Adrenal gland (tissue), 9 donors: ENCODE measurements at regions not wholly inside any gene's neighbourhood (a gene's known extent, or its start where the extent isn't known, plus 50 kb on each side); places are given as distances from the start of the nearest gene placed in this dataset.

Experiments used
- DNase-seq, 7 donors: peaks; one replicate each; pipeline ENCODE4 v3.0.0-alpha.2; 2019 to 2020
- H3K27ac ChIP-seq, 5 donors: fragments of 200-600 bp; sonication (generic) in 4 of 5; 1 replicate in 3 of 5; 2 replicates in 2 of 5; pipeline versions ENCODE4 v1.5.1 to v1.8.0; 2016 to 2020; ENCODE audit warnings: mild to moderate bottlenecking in 1 of 5
- H3K27me3 ChIP-seq: fragments of 200-600 bp; 2 replicates; pipeline ENCODE4 v1.8.0; 2021
- H3K36me3 ChIP-seq, 2 donors: fragments of 200-600 bp; replicated peaks in 1 of 2; 1 replicate in 1 of 2; 2 replicates in 1 of 2; pipeline versions ENCODE4 v1.5.1 to v1.8.0; 2018 to 2022
- H3K4me1 ChIP-seq, 2 donors: fragments of 200-600 bp; replicated peaks in 1 of 2; 1 replicate in 1 of 2; 2 replicates in 1 of 2; pipeline versions ENCODE4 v1.5.1 to v1.8.0; 2018 to 2021
- H3K4me3 ChIP-seq, 4 donors: fragments of 200-600 bp; sonication (generic) in 3 of 4; one replicate each; pipeline ENCODE4 v1.5.1; 2016 to 2018
- H3K9me3 ChIP-seq, 3 donors: fragments of 200-600 bp; sonication (generic) in 1 of 3; replicated peaks in 1 of 3; 1 replicate in 2 of 3; 2 replicates in 1 of 3; pipeline versions ENCODE4 v1.5.1 to v1.8.0; 2016 to 2021
- CTCF ChIP-seq, 6 experiments: fragments of 450-650 bp in 4 of 6; fragments of 200-600 bp in 2 of 6; sonication (generic) in 1 of 6; IDR thresholded peaks; 1 replicate in 5 of 6; 2 replicates in 1 of 6; pipeline versions ENCODE4 v1.5.1 to v1.8.0; 2016 to 2021; ENCODE audit warnings: antibody characterized with exemption in 6 of 6, mild to moderate bottlenecking in 2 of 6, moderate library complexity in 1 of 6
- POLR2A ChIP-seq, 2 donors: fragments of 450-650 bp; IDR thresholded peaks; one replicate each; pipeline ENCODE4 v1.6.1; 2017; ENCODE audit warnings: antibody characterized with exemption in 2 of 2, mild to moderate bottlenecking in 2 of 2, moderate library complexity in 1 of 2
- WGBS, 4 donors: extraction: QIAGEN DNeasy Blood & Tissue Kit in 2 of 4; methylation state at CpG; one replicate each; pipeline versions ENCODE4 v1.1.5 to v1.1.7; 2013 to 2017; 5-methylcytosine and 5-hydroxymethylcytosine counted together
- intact Hi-C, 2 donors: fragments of 100-400 bp; cut with DNase I; formaldehyde crosslinking; loops; one replicate each; pipeline versions ENCODE4 v1.14.1 to v1.15.0; 2022 to 2023
- donor health status: healthy with polysubstance abuse.
- donor health status: Bipolar disorder and iron deficiency.
- donor health status: DM: yes; HTN: yes; CAD: no.
- donor health status: DM: no; HTN: no; CAD: no.
- donor health status: DM: no; HTN: no; CAD: no.

GRCh38 chr15:22227411-22228100 lies 147.2 kb downstream of the OR4M2 start:
- Histone ChIP-seq H3K4me1 (no peaks in the 10 kb centered on the region), H3K27ac (no peak overlapping the region), H3K27me3 (no peaks in the 10 kb centered on the region), H3K36me3 (no peaks in the 10 kb centered on the region), H3K4me3 (no peak overlapping the region), H3K9me3 (no peaks in the 10 kb centered on the region)
- intact Hi-C loops, result no loop called here
- DNase-seq, result peak in 1 of 7 donors; percentile 4
- TF ChIP-seq POLR2A (IDR thresholded peaks at IDR 0.05) (no peak), CTCF (IDR thresholded peaks at IDR 0.05) (no peak)
- WGBS, 4 donors, result 76 to 91% (median 82%) methylated on average over 4 to 7 of the region's 7 CpGs

GRCh38 chr15:22228101-22228762 lies 147.9 kb downstream of the OR4M2 start:
- 68 to 75% (median 74%) methylated on average over 6 to 9 of the region's 9 CpGs for WGBS, 4 donors
- Histone ChIP-seq H3K4me1 (no peaks in the 10 kb centered on the region), H3K27ac (no peak overlapping the region), H3K27me3 (no peaks in the 10 kb centered on the region), H3K4me3 (no peak overlapping the region), H3K9me3 (no peaks in the 10 kb centered on the region), H3K36me3 (no peaks in the 10 kb centered on the region)
- DNase-seq, result peak in 1 of 7 donors; percentile 13
- TF ChIP-seq POLR2A (IDR thresholded peaks at IDR 0.05) (no peak), CTCF (IDR thresholded peaks at IDR 0.05) (no peak)
- intact Hi-C loops, result no loop called here

GRCh38 chr15:22229990-22230819 lies 149.9 kb downstream of the OR4M2 start:
- Histone ChIP-seq H3K27ac (no peak overlapping the region), H3K4me1 (no peaks in the 10 kb centered on the region), H3K27me3 (no peaks in the 10 kb centered on the region), H3K36me3 (no peaks in the 10 kb centered on the region), H3K4me3 (no peak overlapping the region), H3K9me3 (no peaks in the 10 kb centered on the region)
- intact Hi-C loops, result no loop called here
- DNase-seq, result peak in 1 of 7 donors; percentile 9
- WGBS, 4 donors, result 41 to 69% (median 57%) methylated on average over 8 to 12 of the region's 12 CpGs
- TF ChIP-seq CTCF (IDR thresholded peaks at IDR 0.05), result no peak

GRCh38 chr15:22231603-22232002 lies 151.3 kb downstream of the OR4M2 start:
- Histone ChIP-seq H3K27ac (no peak overlapping the region), H3K27me3 (no peaks in the 10 kb centered on the region), H3K9me3 (no peaks in the 10 kb centered on the region), H3K4me3 (no peak overlapping the region), H3K4me1 (no peaks in the 10 kb centered on the region), H3K36me3 (no peaks in the 10 kb centered on the region)
- 41 to 53% (median 47%) methylated on average over 2 of the region's 2 CpGs for WGBS, 4 donors
- no peak for DNase-seq
- TF ChIP-seq CTCF (IDR thresholded peaks at IDR 0.05) (no peak), POLR2A (IDR thresholded peaks at IDR 0.05) (no peak)
- intact Hi-C loops, result no loop called here
